Middle frontal gyrus (tissue), 1 donor: ENCODE measurements at regions not wholly inside any gene's neighbourhood (a gene's known extent, or its start where the extent isn't known, plus 50 kb on each side); places are given as distances from the start of the nearest gene placed in this dataset.

Experiments used
- DNase-seq: peaks from one replicate; pipeline ENCODE4 v3.0.0-alpha.2; 2015; ENCODE audit warnings: low spot score; ENCODE audit errors: extremely low spot score

DNA sequence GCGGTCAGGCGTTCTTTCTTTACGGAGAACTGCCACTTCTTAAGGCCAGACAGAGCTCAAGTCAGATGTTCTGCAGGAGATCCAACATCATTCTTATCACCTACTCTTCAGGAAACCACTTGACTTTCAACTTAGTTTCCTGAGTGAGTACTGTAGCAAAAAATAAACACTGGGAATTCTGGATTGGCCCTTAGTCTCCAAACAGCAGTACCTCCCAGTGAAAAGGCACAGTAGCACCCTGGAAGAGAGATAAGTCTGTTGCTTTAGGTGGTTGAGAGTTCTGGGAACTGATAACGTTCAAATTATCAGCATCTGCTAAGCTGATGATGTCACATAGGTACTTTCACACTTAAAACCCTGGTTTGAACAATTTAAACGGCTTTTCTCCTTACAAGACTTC is 971.8 kb upstream of the TENM4 start:
- DNase-seq: no peak

DNA sequence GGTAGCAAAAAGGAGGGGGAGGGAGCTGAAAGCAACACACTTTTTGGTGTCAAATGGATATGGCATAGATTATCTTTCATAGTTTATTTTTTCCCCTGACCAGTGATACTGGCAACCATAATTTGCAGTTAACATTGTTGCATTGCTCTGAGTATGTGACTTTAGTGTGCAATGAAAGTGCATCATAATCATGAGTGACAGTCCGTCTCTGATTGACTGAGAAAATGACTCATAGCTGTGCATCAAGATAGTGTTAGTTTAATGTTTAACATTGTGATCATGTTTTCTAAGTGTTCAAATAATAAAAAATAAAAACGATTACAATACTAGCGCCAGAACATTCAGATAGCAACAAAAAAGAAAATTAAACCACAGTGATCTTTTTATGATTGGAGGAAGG is 952.4 kb upstream of the TENM4 start:
- no peak for DNase-seq

DNA sequence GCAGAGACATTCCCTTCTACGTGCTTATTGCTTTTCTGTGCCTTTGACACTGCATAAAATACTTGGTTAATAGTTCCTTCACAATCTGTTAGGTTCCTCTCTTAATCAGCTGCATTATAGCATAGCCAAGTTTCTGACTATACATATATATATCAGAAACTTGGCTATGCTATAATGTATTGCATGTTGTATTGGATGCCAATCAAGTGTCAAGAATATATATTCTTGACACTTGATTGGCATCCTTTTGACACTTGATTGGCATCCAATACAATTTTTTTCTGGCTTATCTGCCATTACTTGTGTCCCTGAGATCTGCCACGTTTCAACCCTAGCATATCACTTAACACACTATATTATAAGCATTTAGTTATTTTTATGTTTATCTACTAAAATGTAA is 949.7 kb upstream of the TENM4 start:
- DNase-seq: no peak

DNA sequence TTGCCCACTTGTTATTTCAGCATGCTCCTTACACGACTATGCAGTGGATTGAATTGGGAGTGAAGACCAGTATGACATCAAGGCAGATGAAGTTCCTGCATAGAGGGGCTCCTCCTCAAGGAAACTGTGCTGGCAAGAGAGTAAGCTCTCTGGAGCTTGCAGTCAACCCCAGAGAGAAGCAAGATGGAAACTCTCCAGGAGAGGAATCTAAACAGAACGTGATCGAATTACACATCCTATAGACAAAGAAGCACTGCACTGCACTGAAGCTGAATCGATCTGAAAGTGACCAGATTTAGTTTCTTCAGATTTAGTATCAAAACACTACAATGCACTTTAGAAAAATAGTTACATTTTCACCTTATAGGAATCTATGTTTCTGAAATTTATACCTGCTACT is 947.7 kb upstream of the TENM4 start:
- DNase-seq: no peak

DNA sequence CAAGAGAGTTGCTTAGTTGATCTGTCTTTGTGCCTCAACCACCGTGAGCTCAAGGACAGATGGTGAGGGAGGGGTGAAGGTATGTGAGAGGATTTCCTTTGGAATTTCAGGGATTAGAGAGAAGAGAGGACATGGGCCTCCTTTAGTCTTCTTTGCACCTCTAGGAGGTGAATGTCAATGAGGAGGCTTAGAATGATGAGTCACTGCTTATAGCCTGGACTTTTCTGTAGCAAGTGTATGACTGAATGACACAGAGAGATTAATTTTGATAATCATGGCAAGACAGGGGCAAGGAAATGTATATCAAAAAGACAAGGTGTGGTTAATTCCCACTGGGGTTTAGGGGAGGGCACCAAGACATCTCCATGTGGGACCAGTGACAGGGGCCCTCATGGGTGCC is 947.3 kb upstream of the TENM4 start:
- DNase-seq: no peak

DNA sequence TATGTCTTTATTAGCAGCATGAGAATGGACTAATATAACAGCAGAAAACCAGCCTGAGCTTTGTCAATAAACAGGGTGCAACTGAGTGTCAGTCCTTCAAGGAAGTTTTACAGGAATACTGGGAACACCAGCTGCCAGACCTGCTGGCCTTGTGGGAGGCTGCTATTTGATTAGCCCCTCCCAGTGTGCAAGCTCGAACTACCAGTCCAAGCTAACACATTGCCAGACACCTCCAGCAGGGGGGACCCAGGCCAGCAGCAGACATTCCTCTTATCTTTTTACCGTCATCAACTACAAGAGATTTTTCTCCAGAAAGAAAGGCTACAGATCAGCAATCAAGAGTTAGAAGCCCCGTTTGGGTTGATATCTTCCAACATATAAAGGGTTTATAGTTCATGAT is 942.8 kb upstream of the TENM4 start:
- no peak for DNase-seq

DNA sequence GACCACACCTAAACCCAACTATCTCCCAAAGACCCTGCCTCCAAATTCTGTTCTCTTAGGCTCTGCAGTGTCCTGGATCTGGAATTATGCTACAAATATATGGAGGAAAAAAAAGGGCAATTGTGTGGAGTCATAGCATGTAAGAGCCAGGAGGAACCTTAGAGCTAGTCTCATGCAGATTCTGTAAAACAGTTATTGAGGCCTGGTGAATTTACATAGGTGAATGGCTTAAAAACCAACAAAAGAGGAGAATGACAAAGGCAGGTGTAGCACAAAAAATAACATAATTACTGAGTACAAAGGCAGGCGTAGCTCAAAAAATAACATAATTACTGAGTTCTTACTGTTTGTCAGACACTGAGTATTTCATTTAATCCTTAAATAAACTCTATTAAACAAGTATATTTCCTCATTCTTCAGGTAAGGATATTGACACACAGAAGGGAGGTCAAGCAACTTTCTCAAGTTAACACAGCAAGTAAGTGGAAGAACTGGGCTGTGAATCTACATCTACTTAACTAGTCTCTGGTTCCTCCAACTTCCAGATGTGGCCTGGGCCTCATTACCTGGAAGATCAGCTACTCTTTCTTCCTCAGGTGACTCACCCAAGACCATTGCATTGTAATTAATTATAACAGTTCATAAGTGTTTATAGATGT is 938.9 kb upstream of the TENM4 start:
- no peak for DNase-seq

DNA sequence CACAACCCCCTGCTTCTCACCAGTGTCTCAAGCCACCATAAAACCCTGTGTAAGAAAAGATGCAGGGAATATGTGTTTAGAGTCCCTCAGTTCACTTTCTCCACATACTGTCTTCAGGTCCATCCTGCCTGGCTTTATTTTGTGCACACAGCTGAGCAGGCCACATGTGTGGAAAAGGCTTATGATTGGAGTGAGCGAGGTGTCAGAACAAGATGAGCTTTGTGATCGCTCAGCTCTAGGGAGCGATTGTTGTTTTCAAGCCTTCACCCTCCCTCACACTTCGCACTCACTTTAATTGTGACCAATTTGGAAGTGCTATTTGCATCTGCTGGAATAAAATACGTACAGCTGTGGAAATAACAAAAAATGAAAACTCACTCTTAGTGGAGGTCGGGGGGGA is 931.1 kb upstream of the TENM4 start:
- no peak for DNase-seq

DNA sequence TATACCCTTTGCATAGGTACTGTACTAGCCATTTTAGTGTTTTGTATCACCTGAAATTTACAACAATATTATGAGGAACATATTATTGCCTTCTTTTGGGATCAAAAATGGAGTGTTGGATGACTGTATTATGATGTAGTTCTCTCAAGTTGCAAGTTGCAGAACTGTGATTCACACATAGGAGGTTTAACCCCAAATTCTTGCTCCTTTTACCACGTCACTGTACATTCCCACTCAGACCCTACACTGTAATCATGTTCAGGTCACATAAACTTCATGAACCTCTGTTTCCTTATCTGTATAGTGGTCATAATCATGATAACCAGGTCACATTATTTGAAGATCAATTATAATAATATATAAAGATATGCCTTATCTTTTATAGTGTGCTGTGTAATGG is 925.1 kb upstream of the TENM4 start:
- DNase-seq: no peak

DNA sequence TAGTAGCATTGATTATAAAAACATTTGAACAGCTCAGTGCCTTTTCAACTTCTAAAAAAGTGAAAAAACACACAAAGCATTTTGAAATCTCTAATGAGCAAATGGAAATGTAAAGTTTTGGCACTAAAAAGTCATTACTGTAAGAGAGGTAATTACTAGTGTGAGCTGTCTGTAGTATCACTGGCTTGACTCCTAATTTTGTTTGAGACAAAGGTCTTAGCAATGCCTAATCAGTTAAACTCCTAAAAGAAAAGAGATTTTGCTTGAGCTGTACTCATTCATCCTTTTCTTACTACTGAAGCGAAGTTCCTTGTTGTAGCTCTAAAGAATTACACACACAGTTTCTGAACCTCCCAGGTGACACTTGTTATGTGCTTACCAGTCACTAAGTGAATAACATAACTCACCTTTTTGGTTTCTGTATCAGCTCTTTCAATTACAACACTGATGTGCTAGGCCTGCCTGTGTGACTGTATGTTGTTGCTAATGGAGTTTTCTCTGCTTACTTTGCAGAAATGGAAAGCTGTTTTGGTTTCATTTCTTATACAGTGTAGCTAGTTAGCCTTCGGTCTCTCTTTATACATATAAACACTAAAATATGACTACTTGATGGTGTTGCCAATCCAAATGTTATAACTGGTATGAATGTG is 924.4 kb upstream of the TENM4 start:
- DNase-seq: no peak

DNA sequence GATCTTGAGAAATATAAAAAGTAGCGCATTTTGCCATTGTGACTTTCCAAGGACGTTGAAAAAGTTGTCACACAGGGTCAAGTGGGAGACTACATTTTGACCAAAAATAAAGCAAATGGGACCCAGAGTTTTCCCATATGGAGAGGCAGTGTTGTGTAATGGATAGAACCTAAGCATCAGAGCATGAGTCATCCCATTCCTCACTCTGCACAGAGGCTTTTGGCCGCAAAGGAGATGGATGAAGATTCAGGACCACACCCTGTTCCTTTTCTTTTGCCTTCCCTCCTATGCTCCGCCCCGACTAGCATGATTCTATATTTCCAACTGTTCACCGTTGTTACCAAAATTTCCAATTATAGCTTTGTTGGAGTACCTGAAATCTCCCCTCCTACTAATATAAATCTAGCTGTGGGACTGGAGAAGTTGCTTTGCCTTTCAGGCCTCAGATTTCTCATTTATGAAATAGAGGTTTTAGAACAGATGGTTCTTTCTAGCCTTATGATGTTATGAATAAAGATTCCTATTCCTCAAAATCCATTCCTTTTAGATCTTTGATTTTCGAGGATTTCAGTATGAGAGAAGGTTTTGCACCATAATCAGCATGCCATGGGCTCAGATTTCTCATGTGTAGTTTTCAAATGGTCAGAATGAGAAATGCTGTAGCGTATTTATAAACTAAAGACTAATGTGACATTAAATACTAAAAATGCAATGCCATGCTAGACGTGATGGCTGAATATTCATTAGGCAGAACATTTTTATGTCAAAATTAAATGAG is 921.9 kb upstream of the TENM4 start:
- DNase-seq: no peak

DNA sequence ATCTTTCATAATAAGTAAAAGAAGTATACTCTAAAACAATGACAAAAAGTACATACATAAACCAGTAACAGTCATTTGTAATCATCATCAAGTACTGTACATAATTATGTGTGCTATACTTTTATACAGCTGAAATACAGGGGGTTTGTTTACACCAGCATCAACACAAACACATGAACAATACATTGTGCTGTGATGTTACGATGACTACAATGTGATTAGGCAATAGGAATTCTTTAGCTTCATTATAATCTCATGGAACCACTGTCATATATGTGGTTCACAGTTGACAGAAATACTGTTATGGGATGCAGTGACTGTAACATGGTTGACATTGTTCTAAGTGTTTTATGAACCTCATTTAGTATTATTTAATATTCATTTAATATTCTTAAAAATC is 914.4 kb upstream of the TENM4 start:
- no peak for DNase-seq

DNA sequence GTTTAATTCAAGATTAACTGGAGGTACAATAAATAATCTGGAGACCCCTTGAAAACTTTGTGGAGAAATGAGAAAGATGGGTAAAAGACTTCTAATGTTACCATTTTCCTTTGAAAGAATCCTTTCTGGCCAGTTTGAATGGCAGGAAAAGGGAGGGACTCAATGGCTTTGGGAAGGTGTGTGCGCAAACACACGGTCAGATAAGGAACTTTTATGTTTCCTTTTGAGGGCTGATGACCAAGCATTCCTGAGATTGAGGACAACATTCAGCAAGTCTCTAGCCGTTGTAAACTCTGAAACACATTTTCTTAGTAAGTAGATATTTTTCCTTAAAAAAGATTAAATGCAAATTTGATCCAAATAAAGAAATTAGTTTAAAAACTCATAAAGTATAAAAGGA is 909.7 kb upstream of the TENM4 start:
- no peak for DNase-seq

DNA sequence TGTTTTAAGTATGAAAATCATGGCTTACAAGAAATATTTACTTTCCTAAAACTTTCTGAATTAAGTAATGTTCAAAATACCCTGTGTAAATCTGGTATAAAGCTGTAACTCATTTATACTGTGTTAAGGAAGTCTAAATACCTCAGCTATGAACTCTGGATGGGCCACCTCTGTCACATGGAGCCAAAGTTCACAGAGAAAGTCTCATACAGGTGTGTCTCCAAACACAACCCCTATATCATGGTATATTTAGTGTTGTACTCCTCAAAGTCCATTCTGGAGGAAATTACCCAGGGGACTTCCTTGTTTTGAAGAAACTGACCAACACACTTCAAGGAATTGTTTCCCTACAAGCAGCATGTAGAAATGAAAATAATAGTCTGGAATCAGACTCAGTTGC is 909.2 kb upstream of the TENM4 start:
- no peak for DNase-seq

DNA sequence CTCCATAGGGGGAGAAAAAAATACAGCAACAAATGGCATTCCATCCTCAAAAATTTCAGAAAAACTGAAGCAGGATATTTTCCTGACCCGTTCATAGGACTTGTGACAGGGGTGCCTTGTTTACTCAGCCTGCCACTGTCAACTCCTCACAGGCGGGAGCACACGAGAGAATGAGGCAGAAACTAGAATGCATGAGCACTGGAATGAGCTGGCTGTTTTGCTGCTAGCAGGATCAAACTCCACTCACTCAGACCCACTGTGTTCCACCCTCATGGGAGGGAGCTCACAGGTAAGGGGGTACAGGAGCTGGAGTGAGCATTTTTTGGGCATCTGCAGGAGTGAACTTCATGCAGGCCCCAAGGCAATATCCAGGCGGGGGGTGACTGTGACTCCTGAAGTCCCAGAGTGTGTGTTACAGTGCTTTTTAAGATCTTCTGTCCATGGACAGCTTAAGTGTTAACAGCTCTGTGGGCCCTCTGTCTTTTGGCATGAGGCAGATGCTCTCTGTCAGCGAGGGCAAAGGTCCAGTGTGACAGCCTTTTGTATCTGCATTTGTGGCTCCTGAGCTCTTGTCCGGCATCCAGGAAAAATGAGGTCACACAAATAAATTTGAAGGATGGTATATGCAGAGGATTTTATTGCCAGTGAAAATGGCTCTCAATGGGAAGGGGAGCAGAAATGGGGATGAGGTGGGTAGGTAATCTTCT is 905.7 kb upstream of the TENM4 start:
- DNase-seq: no peak

DNA sequence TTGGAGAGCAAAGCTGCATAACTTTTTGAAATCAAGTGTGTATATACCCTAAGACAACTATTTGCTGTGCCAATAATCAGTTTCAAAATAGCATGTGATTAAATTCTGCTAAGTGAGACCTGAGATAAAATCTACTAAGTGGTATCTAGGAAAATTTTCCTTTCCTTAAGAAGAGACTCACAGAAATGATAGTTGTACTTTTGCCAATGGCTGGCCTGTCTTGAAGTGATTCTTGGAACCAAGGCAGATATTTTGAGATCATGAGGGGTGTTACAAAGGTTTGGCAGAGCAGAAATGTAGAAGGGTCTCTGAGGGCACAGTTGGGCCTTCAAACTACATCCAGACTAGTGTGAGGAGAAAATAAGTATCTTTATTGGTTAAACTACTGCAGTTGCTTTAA is 902.6 kb upstream of the TENM4 start:
- DNase-seq: no peak

DNA sequence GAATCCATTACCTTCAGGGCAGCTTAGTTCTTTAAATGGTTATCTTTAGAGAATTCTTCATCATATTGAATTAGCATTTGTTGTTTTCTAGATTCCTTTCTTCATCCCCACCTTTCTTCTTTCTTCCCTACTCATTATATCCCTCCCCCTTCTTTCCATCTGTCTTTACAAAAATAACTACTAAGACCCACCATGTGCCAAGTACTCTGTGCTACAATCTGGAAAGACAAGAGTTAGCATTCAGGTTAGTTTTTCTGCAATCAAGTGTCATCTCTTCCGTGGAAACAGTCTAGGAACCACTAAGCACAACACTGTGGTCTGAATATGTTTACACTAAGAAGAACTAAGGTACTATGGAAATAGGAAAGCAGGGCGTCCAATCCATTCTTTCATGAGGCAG is 897.4 kb upstream of the TENM4 start:
- DNase-seq: no peak

DNA sequence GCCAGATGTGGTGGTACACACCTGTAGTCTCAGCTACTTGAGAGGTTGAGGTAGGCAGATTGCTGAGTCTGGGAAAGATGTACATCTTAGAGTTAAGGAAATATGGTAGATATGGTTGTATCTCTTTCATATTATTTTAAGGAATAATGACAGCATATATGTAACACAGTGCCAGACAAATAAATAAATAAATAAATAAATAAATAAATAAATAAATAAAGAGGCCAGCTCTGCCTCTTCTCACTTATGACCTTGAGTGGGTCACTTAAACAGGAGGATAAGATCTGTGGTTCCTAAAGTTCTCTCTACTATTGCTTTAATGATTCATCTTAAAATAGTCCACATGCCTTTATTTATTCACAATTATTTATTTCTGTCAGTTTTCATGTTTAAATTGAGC is 890.9 kb upstream of the TENM4 start:
- no peak for DNase-seq

DNA sequence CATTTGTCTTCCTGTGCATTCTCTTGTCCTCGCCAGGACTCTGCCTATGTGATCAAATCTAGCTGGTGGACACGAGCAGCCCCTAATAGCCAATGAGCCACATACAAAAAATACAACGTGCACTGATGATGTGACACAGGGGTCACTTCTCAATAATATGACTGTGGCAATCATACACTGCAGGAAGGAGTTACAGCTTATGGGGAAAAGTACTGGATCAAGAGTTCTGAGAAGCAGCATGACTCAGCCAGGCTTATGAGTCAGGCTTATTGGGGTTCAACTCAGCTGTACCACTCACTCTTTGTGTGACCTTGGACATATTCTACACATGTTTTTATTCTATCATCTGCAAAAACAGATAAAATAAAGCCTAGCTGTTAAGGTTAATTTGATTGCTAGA is 889.4 kb upstream of the TENM4 start:
- DNase-seq: no peak

DNA sequence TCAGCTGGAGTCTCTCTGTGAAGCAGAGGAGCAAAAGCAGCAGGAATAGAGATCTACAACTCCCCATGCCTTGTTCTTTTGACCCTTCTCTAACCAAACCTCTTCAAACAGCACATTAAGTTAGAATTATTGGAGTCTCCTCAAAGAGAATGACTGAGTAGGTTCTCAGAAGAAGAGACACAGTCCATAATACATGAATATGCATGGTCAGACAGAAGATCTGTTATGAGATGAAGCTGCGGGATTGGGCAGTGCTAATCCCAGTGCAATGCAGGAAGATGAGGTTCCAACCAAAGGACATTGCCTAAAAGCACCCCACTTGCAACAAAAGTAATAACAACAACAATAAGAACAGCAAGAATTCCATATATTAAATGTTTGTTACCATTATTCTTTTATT is 887.9 kb upstream of the TENM4 start:
- DNase-seq: no peak

DNA sequence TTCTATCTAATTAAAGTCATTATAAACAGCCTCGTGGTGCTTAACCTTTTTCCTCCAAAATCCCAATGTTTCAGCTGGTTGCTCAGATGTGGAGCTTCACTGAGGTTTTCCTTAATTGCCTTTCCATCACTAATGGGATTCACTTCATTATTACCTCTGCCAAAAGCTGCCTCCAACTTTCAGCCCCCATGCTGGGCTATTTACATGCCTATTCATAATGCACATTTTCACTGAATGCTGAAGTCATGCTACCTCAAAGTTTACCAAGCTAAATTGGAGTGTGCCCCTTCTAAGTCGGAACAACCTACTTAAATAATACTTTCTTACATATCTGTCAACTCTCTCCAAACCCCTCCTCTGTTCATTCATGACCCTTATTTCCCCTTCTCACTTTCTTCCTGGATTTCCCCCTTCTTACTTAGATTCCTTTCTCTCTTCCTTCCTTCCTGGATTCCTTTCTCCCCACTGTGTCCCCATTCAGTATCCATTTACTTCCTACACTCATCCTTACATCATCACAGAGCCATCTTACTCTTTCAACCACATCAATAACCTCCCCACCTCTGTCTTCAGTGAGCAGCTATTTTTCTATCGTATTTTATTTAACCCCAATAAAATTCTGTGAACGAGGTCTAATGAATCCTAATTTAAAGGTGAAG is 887.3 kb upstream of the TENM4 start:
- no peak for DNase-seq

DNA sequence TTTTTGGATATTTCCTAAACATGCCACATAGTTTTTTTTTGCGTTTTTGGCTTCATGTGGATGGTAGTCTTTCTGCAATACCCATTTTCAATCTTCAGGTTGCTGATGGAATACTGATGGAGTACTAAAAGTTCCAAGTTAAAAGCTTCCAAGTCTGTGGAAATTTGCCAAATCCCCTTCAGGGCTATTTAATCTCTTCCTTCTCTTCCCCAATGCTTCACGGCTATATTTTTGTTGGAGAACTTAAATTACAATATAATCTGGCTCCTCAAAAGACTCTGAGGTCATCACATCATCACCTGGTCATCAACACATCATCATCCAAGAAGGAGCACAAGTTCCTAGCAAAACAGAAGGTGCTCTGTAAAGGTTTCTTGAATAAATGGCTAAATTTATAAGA is 881.0 kb upstream of the TENM4 start:
- no peak for DNase-seq
